HUES6 (cell line): ENCODE measurements at regions not wholly inside any gene's neighbourhood (a gene's known extent, or its start where the extent isn't known, plus 50 kb on each side); places are given as distances from the start of the nearest gene placed in this dataset.

Source experiments
- H3K27ac ChIP-seq: 2 replicates; pipeline ENCODE4 v1.7.0; 2013; ENCODE audit warnings: low read depth, mild to moderate bottlenecking, low read length, inconsistent platforms
- H3K27me3 ChIP-seq: 2 replicates; pipeline ENCODE4 v1.6.1; 2013; ENCODE audit warnings: low read length; ENCODE audit not compliant: control insufficient read depth, insufficient read depth
- H3K36me3 ChIP-seq: 2 replicates; pipeline ENCODE4 v1.6.1; 2013; ENCODE audit warnings: low read length; ENCODE audit not compliant: control insufficient read depth, insufficient read depth
- H3K4me1 ChIP-seq: 2 replicates; pipeline ENCODE4 v1.6.1; 2013; ENCODE audit warnings: low read length; ENCODE audit not compliant: control insufficient read depth, insufficient read depth
- H3K4me3 ChIP-seq: 2 replicates; pipeline ENCODE4 v1.5.1; 2013; ENCODE audit warnings: low read depth, low read length
- H3K9ac ChIP-seq: one replicate; pipeline ENCODE4 v1.6.1; 2013; ENCODE audit warnings: mild to moderate bottlenecking, low read length
- H3K9me3 ChIP-seq: 2 replicates; pipeline ENCODE4 v1.6.1; 2013; ENCODE audit warnings: low read depth, low read length; ENCODE audit not compliant: control insufficient read depth, insufficient read depth

DNA sequence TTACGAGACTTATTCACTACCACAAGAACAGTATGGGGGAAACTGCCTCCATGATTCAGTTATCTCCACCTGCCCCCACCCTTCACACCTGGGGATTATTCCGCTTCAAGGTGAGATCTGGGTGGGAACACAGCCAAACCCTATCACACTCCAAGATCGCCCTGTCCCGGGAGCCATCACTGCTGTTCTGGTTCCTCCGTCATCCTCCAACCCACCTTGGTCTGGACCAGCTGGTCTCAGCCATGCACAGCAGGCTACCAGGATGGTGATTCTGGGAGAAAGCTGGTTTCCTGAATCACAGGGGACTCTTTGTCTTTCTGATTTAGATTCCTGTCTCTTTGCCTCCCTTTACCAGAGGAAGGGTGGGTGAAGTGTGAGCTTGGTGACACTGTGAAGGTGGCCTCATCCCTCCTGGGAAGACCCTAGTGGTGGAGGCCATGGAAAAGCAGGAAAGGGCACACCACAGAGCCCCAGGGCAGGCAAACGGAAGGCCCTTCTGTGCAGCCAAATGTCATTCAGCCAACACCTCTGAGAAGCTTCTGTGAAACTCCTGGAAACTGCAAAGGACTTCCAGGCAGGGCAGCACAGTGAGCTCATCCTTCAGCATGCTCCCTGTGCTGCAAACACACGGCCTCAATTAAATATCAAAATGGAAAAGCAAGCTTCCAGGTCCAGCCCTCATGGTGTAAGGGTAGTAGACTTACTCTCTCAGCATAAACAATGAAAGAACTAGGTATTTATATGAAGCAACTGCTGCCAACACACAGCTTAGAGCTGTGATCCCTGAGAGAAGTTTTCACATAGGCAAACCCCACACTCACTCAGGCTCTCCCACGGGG lies 169.8 kb downstream of the ANKRD60 start:
- Histone ChIP-seq H3K27ac (no peak overlapping the region), H3K27me3 (no peaks in the 10 kb centered on the region), H3K4me1 (peaks cover 13% of the 10 kb centered on the region), H3K4me3 (no peak overlapping the region), H3K36me3 (no peaks in the 10 kb centered on the region), H3K9ac (no peak overlapping the region), H3K9me3 (peaks cover 4% of the 10 kb centered on the region; the same call in 1 of the 2 replicates)

DNA sequence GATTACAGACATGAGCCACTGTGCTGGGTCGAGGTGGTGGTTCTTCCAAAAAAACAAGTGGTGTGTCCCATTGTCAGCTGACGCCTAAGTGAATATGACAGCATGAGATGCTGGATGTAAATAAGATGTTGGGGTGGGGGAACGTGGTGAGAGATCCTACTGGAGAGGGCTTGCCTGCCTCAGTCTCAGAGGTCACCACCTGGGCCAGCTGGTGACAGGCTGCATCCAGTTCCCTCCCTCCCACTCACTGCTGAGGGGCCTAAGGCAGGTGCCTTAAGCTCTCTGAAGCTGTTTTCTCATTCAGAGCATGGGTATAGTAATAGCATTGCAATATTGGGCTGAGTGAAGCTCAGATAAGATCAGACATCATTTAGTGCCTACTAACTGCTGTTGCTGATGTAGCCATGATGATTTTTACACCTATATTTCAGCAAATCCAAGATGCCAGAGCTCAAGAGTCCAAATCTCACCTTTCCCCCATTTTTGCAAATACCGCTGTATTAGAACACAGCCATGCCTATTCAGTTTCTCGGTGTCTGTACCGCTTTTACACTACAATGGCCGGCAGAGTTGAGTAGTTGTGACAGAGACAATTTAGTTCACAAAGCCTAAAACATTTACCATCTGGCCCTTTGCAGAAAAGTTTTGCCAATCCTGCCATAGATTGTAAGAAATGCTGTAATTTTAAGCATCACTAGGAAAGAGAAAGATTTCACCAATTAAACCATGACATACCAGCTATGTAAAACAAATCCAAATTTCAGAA lies 171.3 kb downstream of the ANKRD60 start:
- no peaks in the 10 kb centered on the region for H3K9me3 ChIP-seq
- H3K27ac ChIP-seq: no peak overlapping the region
- H3K4me1 ChIP-seq: peaks cover 13% of the 10 kb centered on the region
- H3K27me3 ChIP-seq: no peaks in the 10 kb centered on the region
- no peak overlapping the region for H3K4me3 ChIP-seq
- no peak overlapping the region for H3K9ac ChIP-seq
- H3K36me3 ChIP-seq: no peaks in the 10 kb centered on the region

GRCh38 chr20:58056021-58056591 lies 172.3 kb downstream of the ANKRD60 start:
- Histone ChIP-seq H3K9ac (no peak overlapping the region), H3K27me3 (no peaks in the 10 kb centered on the region), H3K9me3 (peaks cover 7% of the 10 kb centered on the region; the same call in 1 of the 2 replicates), H3K4me1 (peaks cover 13% of the 10 kb centered on the region), H3K27ac (no peak overlapping the region), H3K4me3 (no peak overlapping the region), H3K36me3 (no peaks in the 10 kb centered on the region)

GRCh38 chr20:58054780-58055373 lies 173.6 kb downstream of the ANKRD60 start:
- Histone ChIP-seq H3K36me3 (no peaks in the 10 kb centered on the region), H3K9me3 (peaks cover 7% of the 10 kb centered on the region; the same call in 1 of the 2 replicates), H3K4me1 (peaks cover 13% of the 10 kb centered on the region), H3K4me3 (no peak overlapping the region), H3K27ac (no peak overlapping the region), H3K9ac (no peak overlapping the region), H3K27me3 (no peaks in the 10 kb centered on the region)

DNA sequence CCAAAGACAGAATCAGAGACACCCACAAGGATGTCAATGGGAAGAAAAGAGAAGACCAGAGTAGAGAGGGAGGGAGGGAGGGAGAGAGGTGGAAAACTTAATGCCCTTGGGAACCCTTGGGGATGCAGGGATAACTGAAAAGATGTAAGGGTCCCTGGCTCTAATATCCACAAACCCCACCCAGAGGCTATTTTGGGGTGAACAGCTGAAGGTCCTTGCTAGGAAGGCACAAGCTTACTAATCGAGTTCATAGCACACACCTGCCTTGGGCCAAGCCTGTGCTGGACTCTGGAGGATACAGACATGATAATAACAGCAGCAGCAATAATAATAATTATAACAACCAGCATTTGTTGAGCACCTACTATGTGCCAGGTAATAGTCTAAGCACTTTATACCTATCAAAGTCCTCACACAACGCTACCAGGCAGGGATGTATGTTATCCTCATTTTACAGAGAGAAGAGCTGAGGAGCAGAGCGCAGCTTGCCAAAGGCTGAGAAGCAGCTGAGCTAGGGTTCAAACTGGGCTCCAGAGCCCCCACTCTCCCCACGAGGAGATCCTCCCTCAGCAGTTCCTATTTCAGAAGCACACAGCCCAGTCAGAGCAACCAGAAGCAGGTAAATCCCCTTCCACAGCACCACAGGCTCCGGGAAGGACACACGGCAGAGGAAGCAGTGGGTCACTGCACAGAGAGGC lies 174.2 kb downstream of the ANKRD60 start:
- no peak overlapping the region for H3K27ac ChIP-seq
- no peak overlapping the region for H3K9ac ChIP-seq
- H3K4me3 ChIP-seq: no peak overlapping the region
- no peaks in the 10 kb centered on the region for H3K27me3 ChIP-seq
- peaks cover 13% of the 10 kb centered on the region for H3K4me1 ChIP-seq
- peaks cover 7% of the 10 kb centered on the region; the same call in 1 of the 2 replicates for H3K9me3 ChIP-seq
- H3K36me3 ChIP-seq: no peaks in the 10 kb centered on the region

GRCh38 chr20:58053391-58054055 lies 174.9 kb downstream of the ANKRD60 start:
- Histone ChIP-seq H3K4me1 (peaks cover 9% of the 10 kb centered on the region), H3K36me3 (no peaks in the 10 kb centered on the region), H3K27me3 (no peaks in the 10 kb centered on the region), H3K9me3 (peaks cover 7% of the 10 kb centered on the region; the same call in 1 of the 2 replicates), H3K4me3 (no peak overlapping the region), H3K9ac (no peak overlapping the region), H3K27ac (no peak overlapping the region)

DNA sequence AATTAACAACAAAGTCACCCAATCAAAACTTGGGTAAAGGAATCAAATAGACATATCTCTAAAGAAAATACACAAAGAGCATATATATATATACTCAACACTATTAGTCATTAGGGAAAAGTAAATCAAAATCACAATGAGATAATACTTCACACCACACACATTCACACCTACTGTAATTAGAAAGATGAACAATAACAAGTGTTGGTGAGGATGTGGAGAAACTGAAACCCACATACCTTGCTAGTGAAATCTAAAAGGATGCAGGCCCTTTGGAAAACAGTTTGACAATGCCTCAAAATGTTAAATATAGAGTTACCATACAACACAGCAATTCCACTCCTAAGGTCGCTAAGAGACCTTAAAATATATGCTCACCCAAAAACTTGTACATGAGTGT lies 177.1 kb downstream of the ANKRD60 start:
- Histone ChIP-seq H3K36me3 (no peaks in the 10 kb centered on the region), H3K27me3 (no peaks in the 10 kb centered on the region), H3K9ac (no peak overlapping the region), H3K9me3 (peaks cover 7% of the 10 kb centered on the region; the same call in 1 of the 2 replicates), H3K4me1 (peaks cover 8% of the 10 kb centered on the region; the same call in 1 of the 2 replicates), H3K27ac (no peak overlapping the region), H3K4me3 (no peak overlapping the region)

- H3K4me3 ChIP-seq: no peak overlapping the region
- H3K27me3 ChIP-seq: no peaks in the 10 kb centered on the region
- no peak overlapping the region for H3K27ac ChIP-seq
These were observed 180.3 kb downstream of the ANKRD60 start for GRCh38 chr20:58048096-58048702.

GRCh38 chr20:58046311-58046710 lies 182.1 kb downstream of the ANKRD60 start:
- peaks cover 2% of the 10 kb centered on the region; the same call in 1 of the 2 replicates for H3K9me3 ChIP-seq
- no peak overlapping the region for H3K9ac ChIP-seq
- H3K27me3 ChIP-seq: no peaks in the 10 kb centered on the region
- peaks cover 9% of the 10 kb centered on the region for H3K4me1 ChIP-seq
- no peak overlapping the region for H3K4me3 ChIP-seq
- H3K36me3 ChIP-seq: no peaks in the 10 kb centered on the region
- H3K27ac ChIP-seq: no peak overlapping the region

More at GRCh38 chr20:58048096-58048702, 180.3 kb downstream of the ANKRD60 start:
- no peak overlapping the region for H3K9ac ChIP-seq
- peaks cover 9% of the 10 kb centered on the region for H3K4me1 ChIP-seq
- peaks cover 7% of the 10 kb centered on the region; the same call in 1 of the 2 replicates for H3K9me3 ChIP-seq
- no peaks in the 10 kb centered on the region for H3K36me3 ChIP-seq
